ENCODE measurements at regions not wholly inside any gene's neighbourhood (a gene's known extent, or its start where the extent isn't known, plus 50 kb on each side); places are given as distances from the start of the nearest gene placed in this dataset.
A peak's percentile ranks its signal among the peaks of the same experiment; 100 is the strongest.
"Not testable (repeated sequence)": the region's sequence is repeated elsewhere in the genome, so short reads cannot be mapped to it uniquely, and the experiment has no call there.

GRCh38 chr4:8952109-8952508 lies 80.5 kb upstream of the HMX1 start:
- H3K9me3 Mint-ChIP-seq, DNase-seq, H3K27me3 Mint-ChIP-seq, H3K4me1 Mint-ChIP-seq, H3K27ac Mint-ChIP-seq, H3K36me3 Mint-ChIP-seq, H3K4me3 Mint-ChIP-seq, CTCF ChIA-PET: not testable (repeated sequence)

GRCh38 chr4:8945506-8945905 lies 73.9 kb upstream of the HMX1 start:
- H3K4me1 Mint-ChIP-seq, H3K4me3 Mint-ChIP-seq, H3K27me3 Mint-ChIP-seq, H3K27ac Mint-ChIP-seq, H3K9me3 Mint-ChIP-seq, H3K36me3 Mint-ChIP-seq, DNase-seq: not testable (repeated sequence)
- CTCF ChIA-PET: interaction anchor here (0.6 kb wide), 1 partner anchor 649 kb away, joined by 3 read pairs; no protein-coding TSS in a partner anchor

DNA sequence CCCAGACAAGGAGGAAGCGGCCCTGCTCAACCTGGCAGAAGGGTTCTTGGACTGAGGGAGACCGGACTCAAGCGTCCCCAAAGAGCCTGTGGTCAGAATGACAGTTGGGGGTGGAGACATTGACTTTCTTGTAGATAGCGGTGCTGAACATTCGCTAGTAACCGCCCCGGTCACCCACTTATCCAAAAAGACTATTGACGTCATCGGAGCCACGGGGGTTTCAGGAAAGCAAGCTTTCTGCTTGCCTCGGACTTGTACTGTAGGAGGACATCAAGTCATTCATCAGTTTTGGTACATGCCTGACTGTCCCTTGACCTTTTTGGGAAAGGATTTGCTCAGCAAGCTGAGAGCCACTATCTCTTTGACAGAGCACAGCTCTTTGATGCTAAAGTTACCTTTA lies 71.7 kb upstream of the HMX1 start:
- DNase-seq, H3K27ac Mint-ChIP-seq, H3K36me3 Mint-ChIP-seq, H3K27me3 Mint-ChIP-seq, CTCF ChIA-PET, H3K9me3 Mint-ChIP-seq, H3K4me3 Mint-ChIP-seq, H3K4me1 Mint-ChIP-seq: not testable (repeated sequence)

GRCh38 chr4:8942088-8942487 lies 70.4 kb upstream of the HMX1 start:
- H3K36me3 Mint-ChIP-seq, H3K4me3 Mint-ChIP-seq, H3K27ac Mint-ChIP-seq, H3K27me3 Mint-ChIP-seq, CTCF ChIA-PET, DNase-seq, H3K9me3 Mint-ChIP-seq, H3K4me1 Mint-ChIP-seq: not testable (repeated sequence)

GRCh38 chr4:8941492-8941805 lies 69.8 kb upstream of the HMX1 start:
- H3K4me3 Mint-ChIP-seq, CTCF ChIA-PET, H3K27me3 Mint-ChIP-seq, H3K4me1 Mint-ChIP-seq, H3K36me3 Mint-ChIP-seq, H3K9me3 Mint-ChIP-seq, H3K27ac Mint-ChIP-seq, DNase-seq: not testable (repeated sequence)

- Mint-ChIP-seq H3K4me1 (no peaks in the 10 kb centered on the region), H3K27ac (no peak overlapping the region), H3K27me3 (no peaks in the 10 kb centered on the region), H3K4me3 (no peak overlapping the region), H3K9me3 (no peaks in the 10 kb centered on the region), H3K36me3 (no peaks in the 10 kb centered on the region)
- CTCF ChIA-PET: no interaction called here
- DNase-seq: no peak
Measured at GRCh38 chr4:8940792-8941491, 69.3 kb upstream of the HMX1 start.

DNA sequence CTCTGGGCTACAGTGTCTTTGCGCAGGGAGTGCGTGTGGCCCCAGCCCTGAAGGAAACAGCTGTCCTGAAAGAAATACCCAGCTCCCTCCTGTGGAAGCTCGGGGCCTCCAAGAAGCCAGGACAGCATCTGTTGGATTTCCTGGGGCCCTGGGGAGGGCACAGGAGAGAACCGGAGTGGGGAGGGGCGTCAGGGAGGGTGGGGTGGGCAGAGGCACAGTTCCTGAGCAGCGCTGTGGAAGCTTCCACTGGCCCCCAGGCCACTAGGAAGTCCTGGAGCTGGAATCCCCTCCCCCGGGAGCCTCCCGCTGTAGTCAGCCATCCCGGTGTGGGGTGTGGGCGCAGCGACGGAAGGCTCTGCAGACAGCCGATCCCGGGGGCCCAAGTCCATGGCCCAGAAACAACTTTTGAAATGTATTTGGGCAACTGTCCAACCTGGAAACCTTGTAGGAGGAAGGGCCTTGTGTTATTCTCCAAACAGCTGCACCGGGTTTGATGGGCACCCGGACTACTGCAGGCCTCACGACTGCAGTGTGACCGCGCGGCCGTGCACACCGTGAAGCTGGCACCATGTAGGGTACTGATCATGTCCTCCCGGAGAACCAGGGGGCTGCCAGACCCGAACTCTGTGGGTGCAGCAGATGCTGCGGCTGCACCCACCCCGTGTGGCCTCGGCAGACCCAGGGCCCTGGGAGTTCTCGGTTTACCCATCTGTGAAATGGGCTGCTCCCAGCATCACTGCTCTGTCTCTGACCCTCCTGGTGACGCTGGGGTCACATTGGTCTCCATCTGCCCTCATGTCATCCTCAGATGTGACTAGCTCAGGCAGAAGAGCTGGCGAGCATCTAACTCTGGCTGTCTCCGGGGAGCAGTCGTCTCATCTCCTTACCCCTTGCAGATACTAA lies 68.5 kb upstream of the HMX1 start:
- CTCF ChIA-PET: no interaction called here
- no peak overlapping the region for H3K27ac Mint-ChIP-seq
- H3K27me3 Mint-ChIP-seq: no peaks in the 10 kb centered on the region

DNA sequence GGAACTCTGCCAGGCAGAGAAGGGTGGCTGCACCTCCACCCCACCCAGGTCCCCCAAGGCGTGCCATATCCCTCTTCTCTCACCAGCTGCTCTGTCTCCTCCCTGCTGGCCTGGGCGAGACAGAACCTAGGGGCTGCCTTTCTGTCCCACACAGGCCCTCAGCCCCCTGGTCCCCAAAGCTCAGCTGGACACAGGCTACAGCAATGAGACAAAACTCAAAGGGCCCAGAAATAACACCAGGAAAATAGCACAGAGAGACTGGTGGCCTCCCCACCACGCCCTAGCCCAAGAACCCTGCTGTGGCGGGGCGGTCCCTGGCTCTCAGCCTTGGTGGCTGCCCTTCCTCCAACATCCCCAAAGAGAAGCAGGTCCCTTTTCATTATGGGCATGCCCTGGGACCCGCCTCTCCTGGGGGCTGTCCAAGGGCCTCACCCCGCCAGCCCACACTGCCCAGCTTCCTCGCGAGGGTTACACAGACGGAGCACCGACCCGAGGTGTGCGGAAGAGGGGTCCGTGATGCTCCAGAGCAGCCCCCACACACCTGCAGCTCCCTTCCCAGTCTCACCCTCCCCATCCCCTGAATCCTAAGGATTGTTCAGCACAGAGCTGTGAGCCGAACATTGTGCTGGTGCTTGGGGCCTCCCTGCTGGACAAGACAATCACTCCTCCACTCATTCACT lies 67.7 kb upstream of the HMX1 start:
- CTCF ChIA-PET: no interaction called here
- H3K9me3 Mint-ChIP-seq: no peaks in the 10 kb centered on the region
- H3K27me3 Mint-ChIP-seq: no peaks in the 10 kb centered on the region
- no peaks in the 10 kb centered on the region for H3K36me3 Mint-ChIP-seq
- H3K27ac Mint-ChIP-seq: no peak overlapping the region
- H3K4me3 Mint-ChIP-seq: no peak overlapping the region
- DNase-seq: no peak
- no peaks in the 10 kb centered on the region for H3K4me1 Mint-ChIP-seq

More for the DNA sequence above, 68.5 kb upstream of the HMX1 start:
- no peaks in the 10 kb centered on the region for H3K4me1 Mint-ChIP-seq
- H3K36me3 Mint-ChIP-seq: no peaks in the 10 kb centered on the region
- H3K4me3 Mint-ChIP-seq: no peak overlapping the region
- DNase-seq: no peak
- H3K9me3 Mint-ChIP-seq: no peaks in the 10 kb centered on the region

GRCh38 chr4:8938623-8939022 lies 67.0 kb upstream of the HMX1 start:
- H3K36me3 Mint-ChIP-seq: no peaks in the 10 kb centered on the region
- no peak for DNase-seq
- no peaks in the 10 kb centered on the region for H3K27me3 Mint-ChIP-seq
- H3K27ac Mint-ChIP-seq: no peak overlapping the region
- CTCF ChIA-PET: no interaction called here
- no peak overlapping the region for H3K4me3 Mint-ChIP-seq
- H3K4me1 Mint-ChIP-seq: no peaks in the 10 kb centered on the region
- no peaks in the 10 kb centered on the region for H3K9me3 Mint-ChIP-seq

- Mint-ChIP-seq H3K4me3 (no peak overlapping the region), H3K36me3 (no peaks in the 10 kb centered on the region), H3K27me3 (no peaks in the 10 kb centered on the region), H3K27ac (no peak overlapping the region), H3K4me1 (no peaks in the 10 kb centered on the region), H3K9me3 (no peaks in the 10 kb centered on the region)
- CTCF ChIA-PET: no interaction called here
- no peak for DNase-seq
Measured at GRCh38 chr4:8938137-8938536, 66.5 kb upstream of the HMX1 start.

GRCh38 chr4:8932884-8933283 lies 61.2 kb upstream of the HMX1 start:
- CTCF ChIA-PET: no interaction called here
- Mint-ChIP-seq H3K27me3 (no peaks in the 10 kb centered on the region), H3K36me3 (no peaks in the 10 kb centered on the region)

GRCh38 chr4:8928074-8928473 lies 56.4 kb upstream of the HMX1 start:
- H3K36me3 Mint-ChIP-seq: no peaks in the 10 kb centered on the region
- H3K9me3 Mint-ChIP-seq: peaks cover 1% of the 10 kb centered on the region
- CTCF ChIA-PET: no interaction called here
- no peak overlapping the region for H3K27ac Mint-ChIP-seq
- H3K27me3 Mint-ChIP-seq: no peaks in the 10 kb centered on the region
- H3K4me1 Mint-ChIP-seq: no peaks in the 10 kb centered on the region
- DNase-seq: no peak
- H3K4me3 Mint-ChIP-seq: no peak overlapping the region

More at GRCh38 chr4:8932884-8933283, 61.2 kb upstream of the HMX1 start:
- H3K4me3 Mint-ChIP-seq: no peak overlapping the region
- no peak overlapping the region for H3K27ac Mint-ChIP-seq
- no peak for DNase-seq
- H3K4me1 Mint-ChIP-seq: no peaks in the 10 kb centered on the region
- H3K9me3 Mint-ChIP-seq: peaks cover 1% of the 10 kb centered on the region

DNA sequence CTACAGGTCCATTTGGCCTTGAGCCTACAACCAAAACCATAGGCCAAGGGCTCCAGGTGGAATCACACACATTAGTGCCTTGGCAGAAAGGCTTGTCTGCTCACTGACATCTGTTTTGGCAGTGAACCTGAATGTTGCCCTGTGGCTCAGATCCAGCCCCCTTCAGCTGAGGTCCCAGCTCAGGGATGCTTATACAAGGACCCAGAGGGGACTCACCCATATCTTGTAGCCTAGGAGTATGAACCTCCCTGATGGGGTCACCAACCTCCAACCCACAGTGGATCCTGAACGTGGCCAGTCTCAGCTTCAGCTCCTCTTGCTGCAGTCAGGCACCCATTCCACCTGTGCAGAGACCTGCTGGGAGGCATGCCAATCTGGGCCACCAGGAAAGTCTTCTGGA lies 50.8 kb upstream of the HMX1 start:
- Mint-ChIP-seq H3K27me3 (peaks cover 6% of the 10 kb centered on the region), H3K4me1 (no peaks in the 10 kb centered on the region), H3K27ac (no peak overlapping the region), H3K9me3 (no peaks in the 10 kb centered on the region), H3K4me3 (no peak overlapping the region), H3K36me3 (no peaks in the 10 kb centered on the region)
- CTCF ChIA-PET: interaction anchor here (0.6 kb wide), 1 partner anchor 560 kb away, joined by 3 read pairs; no protein-coding TSS in a partner anchor
- DNase-seq: peak; percentile 16

DNA sequence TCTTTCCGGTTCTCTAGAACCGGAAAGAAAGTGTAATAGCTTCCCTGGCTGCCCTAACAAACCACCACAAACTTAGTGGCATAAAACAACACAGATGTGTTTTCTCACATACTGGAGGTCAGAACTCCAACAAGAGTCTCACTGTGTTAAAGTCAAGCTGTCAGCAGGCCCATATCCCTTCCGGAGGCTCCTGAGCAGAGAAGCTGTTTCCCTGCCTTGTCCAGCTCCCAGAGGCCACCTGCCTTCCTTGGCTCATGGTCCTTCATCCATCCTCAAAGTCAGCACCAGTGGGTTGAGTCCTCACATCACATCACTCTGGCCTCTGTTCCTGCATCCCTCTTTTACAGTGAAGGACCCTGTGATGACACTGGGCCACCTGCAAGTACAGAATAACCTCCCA lies 49.8 kb upstream of the HMX1 start:
- Mint-ChIP-seq H3K4me1 (no peaks in the 10 kb centered on the region), H3K27ac (no peak overlapping the region), H3K36me3 (no peaks in the 10 kb centered on the region), H3K4me3 (no peak overlapping the region), H3K27me3 (peaks cover 6% of the 10 kb centered on the region), H3K9me3 (no peaks in the 10 kb centered on the region)
- CTCF ChIA-PET: no interaction called here
- DNase-seq: peak; percentile 4
